Lower lobe of right lung (tissue), 2 donors: ENCODE measurements at regions not wholly inside any gene's neighbourhood (a gene's known extent, or its start where the extent isn't known, plus 50 kb on each side); places are given as distances from the start of the nearest gene placed in this dataset.

Source experiments
- ATAC-seq, 2 donors: fragments of 200-7000 bp; cut with Tn5 transposase; one replicate each; pipeline ENCODE4 v1.9.1; 2020 to 2022; ENCODE audit warnings: mild to moderate bottlenecking in 2 of 2, moderate library complexity in 2 of 2
- DNase-seq: peaks from one replicate; pipeline ENCODE4 v3.0.0-alpha.2; 2020
- H3K27ac ChIP-seq: fragments of 200-600 bp; one replicate; pipeline ENCODE4 v1.8.0; 2022
- H3K27me3 ChIP-seq: fragments of 200-600 bp; one replicate; pipeline ENCODE4 v1.8.0; 2022; ENCODE audit warnings: low read depth
- H3K36me3 ChIP-seq: fragments of 200-600 bp; one replicate; pipeline ENCODE4 v1.8.0; 2022; ENCODE audit warnings: mild to moderate bottlenecking
- H3K4me1 ChIP-seq: fragments of 200-600 bp; one replicate; pipeline ENCODE4 v1.8.0; 2022
- H3K4me3 ChIP-seq: fragments of 200-600 bp; one replicate; pipeline ENCODE4 v1.8.0; 2022; ENCODE audit warnings: mild to moderate bottlenecking
- H3K9me3 ChIP-seq: fragments of 200-600 bp; one replicate; pipeline ENCODE4 v1.8.0; 2022
- CTCF ChIP-seq: fragments of 200-600 bp; IDR thresholded peaks from one replicate; pipeline ENCODE4 v1.8.0; 2022; ENCODE audit warnings: antibody characterized with exemption, mild to moderate bottlenecking
- intact Hi-C: fragments of 100-400 bp; cut with DNase I; formaldehyde crosslinking; loops from one replicate; pipeline ENCODE4 v1.11.0; 2022
- donor health status: DM: no; HTN: yes; CAD: no; lungs with severe emphysema.

- ATAC-seq, result no peak
Measured at GRCh38 chr13:97121894-97122293, 100.2 kb upstream of the MBNL2 start.

GRCh38 chr13:97122381-97122996 is 99.6 kb upstream of the MBNL2 start:
- no peak for TF ChIP-seq CTCF
- DNase-seq (no peak), ATAC-seq (no peak)
- Histone ChIP-seq H3K27ac (no peak overlapping the region), H3K36me3 (no peaks in the 10 kb centered on the region), H3K9me3 (no peaks in the 10 kb centered on the region), H3K27me3 (no peaks in the 10 kb centered on the region), H3K4me1 (peaks cover 36% of the 10 kb centered on the region), H3K4me3 (no peak overlapping the region)
- intact Hi-C loops, result no loop called here

More at GRCh38 chr13:97121894-97122293, 100.2 kb upstream of the MBNL2 start:
- H3K4me1 ChIP-seq, result peaks cover 38% of the 10 kb centered on the region
- no peaks in the 10 kb centered on the region for H3K27me3 ChIP-seq
- intact Hi-C loops, result no loop called here
- H3K36me3 ChIP-seq, result no peaks in the 10 kb centered on the region
- no peak overlapping the region for H3K27ac ChIP-seq
- no peak for DNase-seq
- no peak overlapping the region for H3K4me3 ChIP-seq
- H3K9me3 ChIP-seq, result no peaks in the 10 kb centered on the region
- no peak for TF ChIP-seq CTCF

DNA sequence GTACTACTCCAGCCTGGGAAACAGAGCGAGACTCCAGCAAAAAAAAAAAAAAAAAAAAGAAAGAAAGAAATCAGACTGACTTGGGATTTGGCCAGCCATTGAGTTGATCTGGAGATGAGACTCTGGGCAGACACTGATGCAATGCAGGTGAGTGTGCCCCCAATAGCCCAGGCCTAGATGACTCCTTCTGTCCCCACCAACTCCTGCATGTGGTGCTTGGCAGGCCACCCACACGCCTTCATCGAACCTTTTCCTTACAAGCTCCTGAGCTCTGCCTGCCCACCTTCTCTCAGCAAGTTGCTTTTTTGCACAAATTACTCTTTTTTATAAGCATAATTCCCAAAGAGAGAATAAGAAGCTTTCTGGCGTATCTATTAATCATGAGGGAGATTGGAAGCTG is 97.9 kb upstream of the MBNL2 start:
- H3K9me3 ChIP-seq, result no peaks in the 10 kb centered on the region
- H3K4me1 ChIP-seq, result peaks cover 36% of the 10 kb centered on the region
- H3K36me3 ChIP-seq, result no peaks in the 10 kb centered on the region
- intact Hi-C loops, result no loop called here
- no peak for TF ChIP-seq CTCF
- no peak for DNase-seq
- H3K27me3 ChIP-seq, result no peaks in the 10 kb centered on the region
- H3K27ac ChIP-seq, result peak overlapping the region; percentile 57
- no peak overlapping the region for H3K4me3 ChIP-seq
- no peak for ATAC-seq

DNA sequence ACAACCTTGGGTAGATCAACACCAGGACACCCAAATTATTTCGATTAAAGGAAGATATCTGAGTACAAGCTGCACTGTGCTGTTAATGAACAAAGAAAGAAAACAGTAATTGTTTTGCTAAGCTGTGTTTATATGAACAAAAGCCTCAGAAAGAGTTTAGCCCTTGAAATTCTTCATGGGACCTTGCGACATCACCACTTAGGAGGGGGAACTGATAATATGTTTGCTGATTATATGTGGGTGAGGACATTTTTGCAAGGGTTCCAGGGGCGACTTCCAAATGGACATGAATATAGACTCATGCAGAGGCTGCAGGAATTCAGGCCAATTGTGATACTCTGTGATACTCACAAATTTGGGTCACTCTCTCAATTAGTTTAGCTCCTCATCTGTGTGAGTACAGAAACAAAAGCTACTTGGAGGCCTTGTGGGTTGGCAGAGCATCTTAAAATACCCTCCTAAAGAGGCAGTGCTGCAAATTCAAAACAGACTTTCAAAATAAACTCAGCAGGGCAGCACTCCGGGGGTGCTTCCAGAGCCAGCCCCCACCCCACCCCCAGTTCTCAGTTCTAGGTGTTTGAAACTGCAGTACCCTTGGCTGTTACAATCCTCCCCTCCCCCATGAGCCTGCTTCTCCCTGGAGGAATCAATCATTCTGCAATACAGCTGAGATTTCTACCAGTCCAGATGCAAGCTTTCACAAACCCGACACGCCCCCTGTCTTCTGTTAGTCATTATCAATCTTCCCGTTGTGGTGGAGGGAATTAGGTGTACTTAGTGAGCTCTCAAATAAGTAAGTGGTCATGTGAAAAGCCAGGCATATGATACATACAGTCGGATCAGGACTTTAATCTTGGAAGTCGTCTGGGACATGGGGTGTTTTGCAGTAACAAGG is 97.0 kb upstream of the MBNL2 start:
- Histone ChIP-seq H3K27me3 (no peaks in the 10 kb centered on the region), H3K4me1 (peaks cover 36% of the 10 kb centered on the region), H3K36me3 (no peaks in the 10 kb centered on the region), H3K4me3 (no peak overlapping the region), H3K27ac (peak overlapping the region; percentile 57), H3K9me3 (no peaks in the 10 kb centered on the region)
- peak; percentile 67 to 76 for ATAC-seq
- intact Hi-C loops, result no loop called here
- TF ChIP-seq CTCF, result no peak
- DNase-seq, result no peak

DNA sequence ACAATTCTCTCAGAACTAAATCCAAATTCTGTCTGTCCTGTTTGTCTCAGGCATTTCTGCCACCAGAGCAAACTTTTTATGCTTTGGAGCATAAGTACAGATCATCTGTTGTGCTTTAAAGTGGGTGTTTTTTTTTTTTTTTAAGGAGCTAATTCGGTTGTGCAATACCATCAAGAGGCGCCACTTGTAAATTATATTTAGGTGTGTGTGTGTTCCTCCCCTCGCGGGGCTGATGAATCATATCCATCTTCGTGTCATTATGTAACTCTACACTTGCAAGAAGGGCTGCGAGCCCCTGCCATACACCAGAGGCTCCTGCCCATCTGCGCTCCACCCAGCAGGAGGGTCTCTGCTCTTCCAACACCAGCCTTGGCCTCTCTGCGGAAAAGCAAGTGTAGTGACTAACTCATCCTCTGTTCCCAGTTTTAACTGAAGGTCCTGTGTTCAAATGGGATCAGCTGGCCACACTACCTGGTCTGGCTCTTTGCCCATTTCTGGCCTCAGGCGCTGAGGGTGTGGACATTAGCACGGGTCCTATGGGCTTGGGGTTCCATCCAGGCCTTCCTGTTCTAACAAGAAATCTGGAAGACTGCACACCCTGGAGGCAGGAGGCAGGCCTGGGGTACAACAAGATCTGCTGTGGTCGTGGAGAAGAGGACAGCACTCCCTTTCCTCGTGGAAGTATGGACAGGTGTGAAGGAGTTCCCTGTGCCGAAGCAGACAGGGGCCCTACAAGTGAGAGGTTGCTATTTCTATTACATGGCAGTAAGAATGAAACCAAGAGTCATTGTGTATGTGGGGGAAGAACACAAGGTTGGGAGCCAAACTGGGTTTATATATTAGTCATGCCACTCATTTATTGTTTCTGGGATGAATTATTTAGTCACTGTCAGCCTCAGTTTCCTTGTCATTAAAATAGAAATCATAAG is 96.1 kb upstream of the MBNL2 start:
- intact Hi-C loops, result no loop called here
- Histone ChIP-seq H3K4me1 (peaks cover 36% of the 10 kb centered on the region), H3K9me3 (no peaks in the 10 kb centered on the region), H3K36me3 (no peaks in the 10 kb centered on the region), H3K4me3 (no peak overlapping the region), H3K27me3 (no peaks in the 10 kb centered on the region), H3K27ac (peak overlapping the region; percentile 57)
- no peak for DNase-seq
- peak; percentile 81 to 91 for ATAC-seq
- TF ChIP-seq CTCF, result no peak
